Peyer's patch (tissue), 4 donors: ENCODE measurements at regions not wholly inside any gene's neighbourhood (a gene's known extent, or its start where the extent isn't known, plus 50 kb on each side); places are given as distances from the start of the nearest gene placed in this dataset.

Source experiments
- DNase-seq, 3 donors: peaks; one replicate each; pipeline ENCODE4 v3.0.0-alpha.2; 2017 to 2019
- H3K27ac ChIP-seq, 4 donors: fragments of 200-600 bp; sonication (generic); one replicate each; pipeline ENCODE4 v1.5.1; 2016 to 2019
- H3K27me3 ChIP-seq, 2 donors: fragments of 200-600 bp; sonication (generic); one replicate each; pipeline ENCODE4 v1.5.1; 2019
- H3K36me3 ChIP-seq, 3 donors: fragments of 200-600 bp; sonication (generic); one replicate each; pipeline ENCODE4 v1.5.1; 2016 to 2019
- H3K4me1 ChIP-seq, 4 donors: fragments of 200-600 bp; sonication (generic); one replicate each; pipeline ENCODE4 v1.5.1; 2016 to 2019
- H3K4me3 ChIP-seq, 4 donors: fragments of 200-600 bp; sonication (generic); 1 replicate in 3 of 4; 2 replicates in 1 of 4; pipeline ENCODE4 v1.5.1; 2016 to 2019; ENCODE audit warnings: mild to moderate bottlenecking in 1 of 4
- H3K9me3 ChIP-seq, 4 donors: fragments of 200-600 bp; sonication (generic); one replicate each; pipeline ENCODE4 v1.5.1; 2016 to 2019; ENCODE audit warnings: mild to moderate bottlenecking in 1 of 4
- POLR2A ChIP-seq, 2 donors: fragments of 450-650 bp; IDR thresholded peaks; one replicate each; pipeline ENCODE4 v1.5.1; 2017; ENCODE audit warnings: antibody characterized with exemption in 2 of 2, mild to moderate bottlenecking in 2 of 2, moderate library complexity in 2 of 2
- TF ChIP-seq, protein P1 (sequence below), 6 experiments: fragments of 450-650 bp in 4 of 6; fragments of 200-600 bp in 2 of 6; sonication (generic) in 1 of 6; IDR thresholded peaks; one replicate each; pipeline ENCODE4 v1.5.1; 2017 to 2019; ENCODE audit warnings: antibody characterized with exemption in 6 of 6, mild to moderate bottlenecking in 3 of 6, moderate library complexity in 1 of 6

- TF ChIP-seq, protein P1, sequence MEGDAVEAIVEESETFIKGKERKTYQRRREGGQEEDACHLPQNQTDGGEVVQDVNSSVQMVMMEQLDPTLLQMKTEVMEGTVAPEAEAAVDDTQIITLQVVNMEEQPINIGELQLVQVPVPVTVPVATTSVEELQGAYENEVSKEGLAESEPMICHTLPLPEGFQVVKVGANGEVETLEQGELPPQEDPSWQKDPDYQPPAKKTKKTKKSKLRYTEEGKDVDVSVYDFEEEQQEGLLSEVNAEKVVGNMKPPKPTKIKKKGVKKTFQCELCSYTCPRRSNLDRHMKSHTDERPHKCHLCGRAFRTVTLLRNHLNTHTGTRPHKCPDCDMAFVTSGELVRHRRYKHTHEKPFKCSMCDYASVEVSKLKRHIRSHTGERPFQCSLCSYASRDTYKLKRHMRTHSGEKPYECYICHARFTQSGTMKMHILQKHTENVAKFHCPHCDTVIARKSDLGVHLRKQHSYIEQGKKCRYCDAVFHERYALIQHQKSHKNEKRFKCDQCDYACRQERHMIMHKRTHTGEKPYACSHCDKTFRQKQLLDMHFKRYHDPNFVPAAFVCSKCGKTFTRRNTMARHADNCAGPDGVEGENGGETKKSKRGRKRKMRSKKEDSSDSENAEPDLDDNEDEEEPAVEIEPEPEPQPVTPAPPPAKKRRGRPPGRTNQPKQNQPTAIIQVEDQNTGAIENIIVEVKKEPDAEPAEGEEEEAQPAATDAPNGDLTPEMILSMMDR (IDR thresholded peaks at IDR 0.05) = no peak
- no peak for TF ChIP-seq POLR2A (IDR thresholded peaks at IDR 0.05)
- no peaks in the 10 kb centered on the region for H3K36me3 ChIP-seq
- peaks cover 0 to 22% (median 0%) of the 10 kb centered on the region in 4 donors for H3K4me1 ChIP-seq
- no peak overlapping the region for H3K4me3 ChIP-seq
- H3K27ac ChIP-seq = peak overlapping the region in 1 of 4 donors; percentile 25
- no peaks in the 10 kb centered on the region for H3K27me3 ChIP-seq
- no peaks in the 10 kb centered on the region for H3K9me3 ChIP-seq
- DNase-seq = no peak
Observed at GRCh38 chr12:132439333-132439904, 50.5 kb upstream of the FBRSL1 start.

DNA sequence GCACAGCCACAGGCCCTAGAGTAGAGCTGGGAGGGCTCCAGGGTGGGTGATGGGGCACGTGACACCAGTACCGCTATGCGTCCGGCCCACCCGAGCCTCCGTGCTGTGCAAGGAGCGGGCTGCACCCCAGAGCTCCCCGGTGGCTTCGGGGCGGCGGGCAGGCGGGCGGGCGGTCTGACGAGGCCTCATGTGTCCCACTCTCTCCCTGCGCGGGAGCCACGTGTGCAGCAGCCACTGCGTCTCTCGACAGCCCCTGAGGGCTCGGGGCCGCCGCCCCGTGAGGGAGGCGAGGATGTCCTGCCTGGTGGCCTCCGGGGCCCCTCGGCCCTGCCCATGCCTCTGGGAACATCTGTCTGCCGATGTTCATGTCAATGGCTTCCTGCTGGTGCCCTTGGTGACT lies 51.2 kb upstream of the FBRSL1 start:
- DNase-seq = no peak
- no peak for TF ChIP-seq POLR2A (IDR thresholded peaks at IDR 0.05)
- TF ChIP-seq, protein P1 (IDR thresholded peaks at IDR 0.05) = no peak
- no peak overlapping the region for H3K4me3 ChIP-seq
- H3K9me3 ChIP-seq = no peaks in the 10 kb centered on the region
- H3K36me3 ChIP-seq = no peaks in the 10 kb centered on the region
- peaks cover 0 to 20% (median under 1%) of the 10 kb centered on the region in 4 donors for H3K4me1 ChIP-seq
- H3K27ac ChIP-seq = no peak overlapping the region
- H3K27me3 ChIP-seq = no peaks in the 10 kb centered on the region

DNA sequence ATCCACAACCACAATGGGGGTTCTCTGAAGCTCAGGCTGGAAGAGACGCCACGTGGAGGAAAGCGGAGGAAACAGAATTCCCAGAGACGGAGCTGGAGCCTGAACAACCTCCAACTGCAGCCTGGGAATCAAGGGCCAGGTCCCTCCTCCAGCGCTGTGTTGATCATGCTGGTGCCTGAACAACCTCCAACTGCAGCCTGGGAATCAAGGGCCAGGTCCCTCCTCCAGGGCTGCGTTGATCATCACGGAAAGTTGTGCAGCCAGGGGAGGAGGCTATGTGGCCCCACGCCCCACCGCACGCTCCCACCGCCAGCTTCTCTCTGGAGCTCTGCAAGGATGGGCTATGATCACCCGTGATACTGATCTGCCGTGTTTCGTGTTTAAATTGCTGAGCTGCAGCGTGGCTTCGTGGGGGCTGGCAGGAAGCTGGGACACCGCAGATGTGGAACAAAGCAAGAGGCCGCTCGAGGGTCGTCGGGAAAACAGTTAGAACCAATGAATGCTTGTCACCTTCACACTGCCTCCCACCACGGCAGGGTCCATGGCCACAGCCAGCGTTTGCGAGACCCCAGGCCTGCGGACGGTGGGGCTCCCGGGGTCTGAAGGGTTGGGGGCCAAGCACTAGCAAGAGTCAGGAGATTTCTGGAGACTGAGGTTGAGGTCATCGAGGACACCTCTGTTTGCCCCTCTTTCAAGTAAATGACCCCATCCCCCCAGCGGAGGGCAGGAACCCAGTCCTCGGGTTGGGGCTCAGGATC lies 51.8 kb upstream of the FBRSL1 start:
- H3K27me3 ChIP-seq = no peaks in the 10 kb centered on the region
- DNase-seq = no peak

DNA sequence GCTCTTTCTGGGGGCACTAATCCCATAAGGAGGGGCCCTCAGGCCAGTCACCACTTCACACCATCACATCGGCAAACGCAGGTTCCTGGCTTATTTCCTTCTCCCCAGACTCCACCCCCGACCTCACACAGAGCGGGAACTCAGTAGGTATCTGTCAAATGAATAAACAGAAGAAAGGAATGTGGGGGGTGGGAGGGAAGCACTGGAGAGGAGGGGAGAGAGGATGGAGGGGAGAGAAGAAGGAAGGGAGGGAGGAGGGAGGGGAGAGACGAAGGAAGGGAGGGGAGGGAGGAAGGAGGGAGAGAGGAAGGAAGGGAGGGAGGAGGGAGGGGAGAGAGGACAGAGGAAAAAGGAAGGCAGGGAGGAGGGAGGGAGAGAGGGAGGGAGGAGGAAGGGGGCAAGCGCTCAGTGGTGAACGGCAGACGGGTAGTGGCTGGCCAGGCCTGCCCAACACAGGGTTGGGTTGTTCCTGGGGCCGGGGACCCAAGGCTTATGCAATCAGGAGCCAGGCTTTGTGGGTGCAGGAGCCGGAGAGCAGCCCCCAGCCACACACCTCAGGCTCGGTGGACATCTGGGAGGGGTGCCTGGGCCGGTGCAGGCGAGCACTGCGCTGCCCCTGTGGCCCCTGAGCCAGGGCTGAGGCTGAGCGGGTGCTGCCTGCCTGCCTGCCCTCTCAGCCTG lies 52.6 kb upstream of the FBRSL1 start:
- no peak overlapping the region for H3K27ac ChIP-seq
- H3K27me3 ChIP-seq = no peaks in the 10 kb centered on the region
- no peak for TF ChIP-seq POLR2A (IDR thresholded peaks at IDR 0.05)
- TF ChIP-seq, protein P1 (IDR thresholded peaks at IDR 0.05) = no peak
- H3K9me3 ChIP-seq = no peaks in the 10 kb centered on the region
- peaks cover 0 to 25% (median 2%) of the 10 kb centered on the region in 4 donors for H3K4me1 ChIP-seq
- no peaks in the 10 kb centered on the region for H3K36me3 ChIP-seq
- H3K4me3 ChIP-seq = no peak overlapping the region
- DNase-seq = no peak

More for the DNA sequence above, 51.8 kb upstream of the FBRSL1 start:
- TF ChIP-seq, protein P1 (IDR thresholded peaks at IDR 0.05) = no peak
- TF ChIP-seq POLR2A (IDR thresholded peaks at IDR 0.05) = no peak
- H3K4me1 ChIP-seq = peaks cover 0 to 25% (median 2%) of the 10 kb centered on the region in 4 donors
- H3K27ac ChIP-seq = no peak overlapping the region
- no peaks in the 10 kb centered on the region for H3K9me3 ChIP-seq
- H3K4me3 ChIP-seq = no peak overlapping the region
- H3K36me3 ChIP-seq = no peaks in the 10 kb centered on the region

GRCh38 chr12:132436791-132437251 lies 53.1 kb upstream of the FBRSL1 start:
- H3K4me1 ChIP-seq = peaks cover 0 to 25% (median 2%) of the 10 kb centered on the region in 4 donors
- H3K4me3 ChIP-seq = no peak overlapping the region
- no peak for DNase-seq
- no peak overlapping the region for H3K27ac ChIP-seq
- no peak for TF ChIP-seq POLR2A (IDR thresholded peaks at IDR 0.05)
- TF ChIP-seq, protein P1 (IDR thresholded peaks at IDR 0.05) = no peak
- no peaks in the 10 kb centered on the region for H3K36me3 ChIP-seq
- no peaks in the 10 kb centered on the region for H3K9me3 ChIP-seq
- no peaks in the 10 kb centered on the region for H3K27me3 ChIP-seq
